ENCODE measurements at regions not wholly inside any gene's neighbourhood (a gene's known extent, or its start where the extent isn't known, plus 50 kb on each side); places are given as distances from the start of the nearest gene placed in this dataset.

DNA sequence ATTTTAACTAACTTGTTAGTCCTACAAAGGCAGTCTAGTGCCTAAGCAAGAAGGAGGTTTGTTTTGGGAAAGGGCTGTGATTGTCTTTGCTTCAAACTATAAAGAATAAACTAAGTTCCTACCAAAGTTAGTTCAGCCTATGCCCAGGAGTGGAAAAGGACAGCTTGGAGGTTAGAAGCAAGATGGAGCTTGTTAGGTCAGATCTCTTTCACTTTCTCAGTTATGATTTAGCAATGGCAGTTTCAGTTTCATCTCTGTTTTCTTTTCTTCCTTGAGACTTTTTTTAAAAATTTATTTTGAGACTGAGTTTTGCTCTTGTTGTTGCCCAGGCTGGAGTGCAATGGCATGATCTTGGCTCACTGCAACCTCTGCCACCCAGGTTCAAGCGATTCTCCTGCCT lies 82.9 kb upstream of the NLGN4X start:
- no peak for DNase-seq

DNA sequence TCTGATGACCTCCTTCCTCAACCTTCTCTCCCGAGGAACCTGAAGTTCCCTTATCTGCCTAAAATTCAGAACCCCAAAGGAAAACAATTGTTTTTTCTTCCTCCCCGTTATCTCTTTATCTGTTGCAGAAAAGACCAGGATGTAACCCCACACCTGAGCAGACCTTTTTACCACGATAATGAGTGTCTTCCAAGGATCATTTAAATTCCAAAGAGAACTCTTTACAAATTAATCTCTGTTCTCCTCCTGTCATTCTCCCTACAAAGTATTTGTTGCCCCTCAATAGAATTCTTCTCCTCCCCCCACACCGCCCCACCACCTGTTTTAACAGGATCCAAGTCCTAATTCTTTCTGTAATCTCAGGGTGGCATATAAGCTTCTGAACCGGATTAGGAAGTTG lies 78.5 kb upstream of the NLGN4X start:
- DNase-seq = no peak

GRCh38 chrX:6299724-6300123 lies 71.1 kb upstream of the NLGN4X start:
- DNase-seq = no peak

- no peak for DNase-seq
Measured at GRCh38 chrX:6293716-6294115, 65.0 kb upstream of the NLGN4X start.

GRCh38 chrX:6292599-6292998 lies 63.9 kb upstream of the NLGN4X start:
- no peak for DNase-seq

- DNase-seq = no peak
Measured at GRCh38 chrX:6291444-6291843, 62.8 kb upstream of the NLGN4X start.

DNA sequence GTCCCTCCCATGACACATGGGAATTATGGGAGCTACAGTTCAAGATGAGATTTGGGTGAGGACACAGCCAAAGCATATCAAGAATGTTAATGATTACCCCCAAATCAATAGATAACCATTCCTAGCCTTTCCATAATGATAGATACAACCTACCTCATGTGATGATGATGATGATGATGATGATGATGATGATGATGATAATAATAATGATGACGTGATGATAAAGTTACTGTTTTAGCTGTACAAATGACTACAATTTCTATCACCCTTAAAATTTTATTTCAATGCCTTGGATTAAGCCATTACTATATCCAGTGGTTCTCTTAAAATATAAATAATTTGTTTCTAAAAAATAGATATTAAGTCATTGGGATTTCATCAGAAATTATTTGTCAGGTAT lies 55.2 kb upstream of the NLGN4X start:
- no peak for DNase-seq

DNA sequence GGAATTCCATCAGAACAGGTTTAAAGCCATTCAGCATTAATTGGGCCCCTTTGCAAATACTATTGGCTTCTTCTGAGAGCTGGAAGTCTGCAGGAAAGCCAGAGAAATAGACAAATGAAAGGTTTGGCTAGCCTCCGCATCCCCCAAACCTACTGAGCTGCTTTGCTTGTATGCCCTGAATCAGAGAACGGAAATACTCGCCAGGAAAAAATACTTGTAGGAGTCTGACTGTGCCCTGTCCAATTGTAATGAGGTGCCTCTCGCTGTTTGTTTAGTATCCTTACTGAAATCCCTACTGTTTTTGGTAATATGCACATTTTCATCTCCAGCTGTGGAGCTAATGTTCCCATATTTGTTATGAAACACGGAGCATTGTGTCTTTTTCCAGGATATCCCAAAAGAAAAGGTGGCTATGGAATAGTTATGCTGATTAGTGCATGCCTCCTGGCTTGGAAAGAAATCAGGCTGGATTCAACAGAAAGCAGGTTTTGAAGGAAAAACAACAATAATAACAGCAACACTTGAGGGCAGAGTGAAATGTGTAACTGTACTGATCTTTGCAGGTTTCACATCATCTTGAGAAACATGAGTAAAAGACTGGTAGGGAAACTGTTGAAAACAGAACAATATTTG lies 50.7 kb upstream of the NLGN4X start:
- no peak for DNase-seq

Measured in NCI-H1417 treated with DMSO at 0.1 percent for 48 hours (cell line).